ENCODE measurements at regions not wholly inside any gene's neighbourhood (a gene's known extent, or its start where the extent isn't known, plus 50 kb on each side); places are given as distances from the start of the nearest gene placed in this dataset.

DNA sequence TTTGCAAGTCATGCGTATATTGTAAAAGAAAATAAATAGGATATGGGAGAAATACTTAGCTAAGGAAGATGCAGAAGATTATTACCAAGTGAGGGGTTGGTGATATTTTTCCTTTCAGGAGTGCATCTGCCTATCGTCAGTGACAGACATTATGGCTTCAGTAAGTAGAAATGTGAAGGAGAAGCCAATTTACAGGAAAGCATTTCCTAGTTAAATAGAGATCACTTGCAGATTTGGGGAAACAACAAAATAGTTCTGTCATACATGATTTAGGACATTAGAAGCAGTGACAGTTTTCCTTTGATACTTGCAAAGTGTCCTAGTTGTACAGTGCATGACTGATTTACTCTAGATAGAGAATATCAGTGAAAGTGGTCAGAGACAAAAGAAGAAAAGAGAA lies 747.8 kb upstream of the KLHL1 start:
- TF ChIP-seq ZNF274 (IDR thresholded peaks at IDR 0.05; ENCODE audit: low read depth, low read length) (no peak), YY1 (IDR thresholded peaks at IDR 0.05; ENCODE audit: insufficient read depth, insufficient read length) (no peak)
